MM.1S (cell line): ENCODE measurements at regions not wholly inside any gene's neighbourhood (a gene's known extent, or its start where the extent isn't known, plus 50 kb on each side); places are given as distances from the start of the nearest gene placed in this dataset.

Experiments used
- DNase-seq: peaks from one replicate; pipeline ENCODE4 v3.0.0-alpha.2; 2015
- H2AFZ ChIP-seq: fragments of 300-600 bp; sonication (generic); 2 replicates; pipeline ENCODE4 v1.6.0; 2016; ENCODE audit warnings: antibody characterized with exemption, low read length
- H3F3A ChIP-seq: fragments of 300-600 bp; sonication (generic); 2 replicates; pipeline ENCODE4 v1.6.1; 2016; ENCODE audit warnings: mild to moderate bottlenecking, antibody characterized with exemption, low read length, moderate library complexity, mixed read lengths; ENCODE audit not compliant: insufficient read depth
- H3K27ac ChIP-seq: fragments of 300-600 bp; sonication (generic); 2 replicates; pipeline ENCODE4 v1.5.1; 2016; ENCODE audit warnings: mild to moderate bottlenecking, low read length
- H3K27me3 ChIP-seq: fragments of 300-600 bp; sonication (generic); replicated peaks from 2 replicates; pipeline ENCODE4 v1.6.0; 2016; ENCODE audit warnings: low read length; ENCODE audit not compliant: insufficient read depth
- H3K36me3 ChIP-seq: fragments of 300-600 bp; sonication (generic); replicated peaks from 2 replicates; pipeline ENCODE4 v1.6.1; 2016; ENCODE audit warnings: mild to moderate bottlenecking, low read length, mixed read lengths; ENCODE audit not compliant: insufficient read depth
- H3K4me1 ChIP-seq: fragments of 300-600 bp; sonication (generic); 2 replicates; pipeline ENCODE4 v1.6.1; 2016; ENCODE audit warnings: low read length, mixed read lengths
- H3K4me2 ChIP-seq: fragments of 300-600 bp; sonication (generic); 2 replicates; pipeline ENCODE4 v1.6.0; 2016; ENCODE audit warnings: low read depth, low read length
- H3K4me3 ChIP-seq: fragments of 300-600 bp; sonication (generic); 2 replicates; pipeline ENCODE4 v1.5.1; 2016; ENCODE audit warnings: low read length, mixed read lengths
- H3K79me2 ChIP-seq: fragments of 300-600 bp; sonication (generic); 2 replicates; pipeline ENCODE4 v1.6.1; 2016; ENCODE audit warnings: mixed run types, low read length, mixed read lengths
- H3K9ac ChIP-seq: fragments of 300-600 bp; sonication (generic); 2 replicates; pipeline ENCODE4 v1.6.1; 2016; ENCODE audit warnings: low read length, mixed read lengths
- H3K9me2 ChIP-seq: fragments of 300-600 bp; sonication (generic); replicated peaks from 2 replicates; pipeline ENCODE4 v1.6.1; 2016; ENCODE audit warnings: mild to moderate bottlenecking, low read length, mixed read lengths; ENCODE audit not compliant: insufficient read depth
- H3K9me3 ChIP-seq: fragments of 300-600 bp; sonication (generic); replicated peaks from 2 replicates; pipeline ENCODE4 v1.6.1; 2016; ENCODE audit warnings: mild to moderate bottlenecking, low read length, mixed read lengths; ENCODE audit not compliant: insufficient read depth
- H4K20me1 ChIP-seq: fragments of 300-600 bp; sonication (generic); 2 replicates; pipeline ENCODE4 v1.6.1; 2016; ENCODE audit warnings: mild to moderate bottlenecking, low read length, moderate library complexity, mixed read lengths; ENCODE audit not compliant: insufficient read depth
- EZH2 ChIP-seq: fragments of 300-600 bp; sonication (generic); optimal IDR thresholded peaks from 2 replicates; pipeline ENCODE3; 2017; ENCODE audit warnings: low read depth, mild to moderate bottlenecking, antibody characterized with exemption, low read length, mixed read lengths
- EZH2phosphoT487 ChIP-seq: fragments of 300-600 bp; sonication (generic); IDR thresholded peaks from 2 replicates; pipeline ENCODE4 v1.6.1; 2018; ENCODE audit warnings: antibody characterized with exemption, low read length
- TF ChIP-seq, protein P1 (sequence below): fragments of 300-600 bp; sonication (generic); IDR thresholded peaks from 2 replicates; pipeline ENCODE4 v1.5.1; 2016; ENCODE audit warnings: antibody characterized with exemption, low read length, mixed read lengths

- no peak overlapping the region for H3K4me2 ChIP-seq
- peaks cover 40% of the 10 kb centered on the region for H3K27me3 ChIP-seq
- no peaks in the 10 kb centered on the region for H3K36me3 ChIP-seq
- H3F3A ChIP-seq: no peaks in the 10 kb centered on the region
- TF ChIP-seq, protein P1, sequence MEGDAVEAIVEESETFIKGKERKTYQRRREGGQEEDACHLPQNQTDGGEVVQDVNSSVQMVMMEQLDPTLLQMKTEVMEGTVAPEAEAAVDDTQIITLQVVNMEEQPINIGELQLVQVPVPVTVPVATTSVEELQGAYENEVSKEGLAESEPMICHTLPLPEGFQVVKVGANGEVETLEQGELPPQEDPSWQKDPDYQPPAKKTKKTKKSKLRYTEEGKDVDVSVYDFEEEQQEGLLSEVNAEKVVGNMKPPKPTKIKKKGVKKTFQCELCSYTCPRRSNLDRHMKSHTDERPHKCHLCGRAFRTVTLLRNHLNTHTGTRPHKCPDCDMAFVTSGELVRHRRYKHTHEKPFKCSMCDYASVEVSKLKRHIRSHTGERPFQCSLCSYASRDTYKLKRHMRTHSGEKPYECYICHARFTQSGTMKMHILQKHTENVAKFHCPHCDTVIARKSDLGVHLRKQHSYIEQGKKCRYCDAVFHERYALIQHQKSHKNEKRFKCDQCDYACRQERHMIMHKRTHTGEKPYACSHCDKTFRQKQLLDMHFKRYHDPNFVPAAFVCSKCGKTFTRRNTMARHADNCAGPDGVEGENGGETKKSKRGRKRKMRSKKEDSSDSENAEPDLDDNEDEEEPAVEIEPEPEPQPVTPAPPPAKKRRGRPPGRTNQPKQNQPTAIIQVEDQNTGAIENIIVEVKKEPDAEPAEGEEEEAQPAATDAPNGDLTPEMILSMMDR: no peak
- TF ChIP-seq EZH2phosphoT487 (no peak), EZH2 (no peak)
- no peaks in the 10 kb centered on the region for H3K9me3 ChIP-seq
- no peak overlapping the region for H2AFZ ChIP-seq
- DNase-seq: no peak
- no peak overlapping the region for H3K9ac ChIP-seq
- no peaks in the 10 kb centered on the region for H4K20me1 ChIP-seq
- no peaks in the 10 kb centered on the region for H3K79me2 ChIP-seq
- no peaks in the 10 kb centered on the region for H3K4me1 ChIP-seq
- H3K9me2 ChIP-seq: no peaks in the 10 kb centered on the region
- no peak overlapping the region for H3K4me3 ChIP-seq
- no peak overlapping the region for H3K27ac ChIP-seq
Measured at GRCh38 chr14:104302794-104303405, 164.5 kb downstream of the KIF26A start.

DNA sequence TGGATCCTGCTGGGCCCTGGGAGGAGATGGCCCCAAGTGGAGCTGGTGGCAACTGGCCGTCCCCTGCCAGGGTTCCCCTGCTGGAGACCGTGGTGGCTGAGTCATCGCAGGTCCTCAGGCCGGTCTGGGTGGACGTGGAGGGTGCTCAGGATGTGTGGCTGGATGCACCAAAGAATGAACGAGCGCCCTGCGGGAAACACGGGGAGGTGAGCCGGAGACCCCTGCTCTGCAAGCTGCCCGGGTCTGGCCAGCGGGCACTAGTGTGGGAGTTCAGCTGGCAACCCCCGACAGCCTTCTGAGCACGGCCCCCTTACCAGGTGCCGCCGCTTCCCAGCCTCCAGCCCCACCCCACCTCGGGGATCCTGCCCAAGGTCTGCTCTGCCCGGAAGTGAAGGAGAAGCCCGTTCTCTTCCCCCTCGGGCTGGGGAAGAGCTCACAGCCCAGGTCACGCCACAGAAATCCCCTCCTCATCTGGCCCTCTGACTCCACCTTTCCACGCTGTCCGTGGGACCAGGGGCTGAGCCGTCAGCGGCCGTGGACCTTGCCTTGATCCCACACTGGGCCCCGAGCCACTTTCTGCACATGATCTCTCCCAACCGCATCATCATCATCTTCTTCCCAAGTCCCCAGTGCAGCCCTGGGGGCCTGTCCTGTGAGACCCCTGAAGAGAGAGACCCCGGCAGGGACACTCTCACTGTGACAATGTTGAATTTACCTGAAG is 165.5 kb downstream of the KIF26A start:
- H3K4me3 ChIP-seq: no peak overlapping the region

DNA sequence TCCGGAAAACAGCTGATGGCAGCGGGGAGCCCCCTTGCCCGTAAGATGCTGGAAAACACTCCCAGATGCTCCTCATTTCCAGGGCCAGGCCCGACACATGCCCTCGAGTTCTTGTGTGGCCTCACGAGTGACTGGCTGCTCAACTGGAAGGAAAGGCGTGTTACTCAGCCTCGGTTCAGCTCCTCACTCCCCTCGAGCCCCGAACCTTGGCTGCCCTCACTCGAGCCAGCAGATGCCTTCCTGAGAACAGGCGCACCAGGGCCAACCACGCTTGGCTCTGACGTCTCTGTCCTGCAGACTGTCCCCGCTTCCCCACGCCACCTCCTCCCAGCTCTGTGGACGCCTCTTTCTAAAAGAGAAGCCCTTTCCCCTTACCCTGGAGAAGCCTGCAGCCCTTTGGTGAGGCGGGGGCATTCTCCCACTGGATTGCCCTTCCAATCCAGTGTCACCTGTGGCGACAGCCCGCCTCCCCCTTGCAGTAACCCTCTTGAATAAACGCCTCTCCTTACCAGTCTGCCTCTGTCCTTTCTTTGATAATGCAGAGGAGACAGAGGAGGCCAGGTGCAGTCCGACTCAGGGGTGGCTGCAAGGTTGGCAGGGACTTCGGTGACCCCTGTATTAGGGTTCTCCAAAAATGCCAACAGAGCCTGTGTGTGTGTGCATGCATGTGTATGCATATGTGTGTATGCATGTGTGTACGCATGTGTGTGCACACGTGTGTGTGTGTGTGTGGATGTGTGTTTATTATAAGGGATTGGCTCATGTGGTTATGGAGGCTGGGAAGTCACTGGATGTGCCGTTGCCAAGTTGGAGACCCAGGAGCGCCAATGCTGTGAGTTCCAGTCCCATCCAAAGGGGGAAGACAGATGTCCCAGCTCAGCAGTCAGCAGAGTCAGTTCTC is 166.3 kb downstream of the KIF26A start:
- TF ChIP-seq, protein P1: no peak
- no peak for TF ChIP-seq EZH2phosphoT487
- TF ChIP-seq EZH2: no peak

More for the DNA sequence above, 165.5 kb downstream of the KIF26A start:
- TF ChIP-seq EZH2phosphoT487 (no peak), EZH2 (no peak)
- TF ChIP-seq, protein P1: no peak
- no peaks in the 10 kb centered on the region for H3K36me3 ChIP-seq
- peaks cover 40% of the 10 kb centered on the region for H3K27me3 ChIP-seq
- H3F3A ChIP-seq: no peaks in the 10 kb centered on the region
- H3K27ac ChIP-seq: no peak overlapping the region
- no peaks in the 10 kb centered on the region for H3K9me3 ChIP-seq
- no peaks in the 10 kb centered on the region for H4K20me1 ChIP-seq
- no peak overlapping the region for H3K9ac ChIP-seq
- H3K9me2 ChIP-seq: no peaks in the 10 kb centered on the region
- DNase-seq: no peak
- no peaks in the 10 kb centered on the region for H3K79me2 ChIP-seq
- H3K4me2 ChIP-seq: no peak overlapping the region
- H3K4me1 ChIP-seq: no peaks in the 10 kb centered on the region
- H2AFZ ChIP-seq: no peak overlapping the region

More for the DNA sequence above, 166.3 kb downstream of the KIF26A start:
- Histone ChIP-seq H3K4me3 (no peak overlapping the region), H3K9me3 (no peaks in the 10 kb centered on the region), H2AFZ (no peak overlapping the region), H3K4me1 (no peaks in the 10 kb centered on the region), H3K27me3 (peaks cover 40% of the 10 kb centered on the region), H3F3A (no peaks in the 10 kb centered on the region), H4K20me1 (no peaks in the 10 kb centered on the region), H3K27ac (no peak overlapping the region), H3K9ac (no peak overlapping the region), H3K36me3 (no peaks in the 10 kb centered on the region), H3K9me2 (no peaks in the 10 kb centered on the region), H3K79me2 (no peaks in the 10 kb centered on the region), H3K4me2 (no peak overlapping the region)
- DNase-seq: no peak
